GM19397 (cell line): ENCODE measurements at regions not wholly inside any gene's neighbourhood (a gene's known extent, or its start where the extent isn't known, plus 50 kb on each side); places are given as distances from the start of the nearest gene placed in this dataset.
"Not testable (repeated sequence)": the region's sequence is repeated elsewhere in the genome, so short reads cannot be mapped to it uniquely, and the experiment has no call there.

ENCODE experiments used
- ATAC-seq: cut with Tn5 transposase; IDR thresholded peaks from one replicate; pipeline ENCODE4 v1.9.1; 2021; ENCODE audit warnings: mild to moderate bottlenecking, moderate library complexity; ENCODE audit not compliant: unreplicated experiment

GRCh38 chr6:81925201-81925600 lies 172.7 kb upstream of the TENT5A start:
- no peak for ATAC-seq

GRCh38 chr6:81909981-81910900 lies 157.8 kb upstream of the TENT5A start:
- ATAC-seq = no peak

- ATAC-seq = no peak
Observed at GRCh38 chr6:81909162-81909561, 156.7 kb upstream of the TENT5A start.

DNA sequence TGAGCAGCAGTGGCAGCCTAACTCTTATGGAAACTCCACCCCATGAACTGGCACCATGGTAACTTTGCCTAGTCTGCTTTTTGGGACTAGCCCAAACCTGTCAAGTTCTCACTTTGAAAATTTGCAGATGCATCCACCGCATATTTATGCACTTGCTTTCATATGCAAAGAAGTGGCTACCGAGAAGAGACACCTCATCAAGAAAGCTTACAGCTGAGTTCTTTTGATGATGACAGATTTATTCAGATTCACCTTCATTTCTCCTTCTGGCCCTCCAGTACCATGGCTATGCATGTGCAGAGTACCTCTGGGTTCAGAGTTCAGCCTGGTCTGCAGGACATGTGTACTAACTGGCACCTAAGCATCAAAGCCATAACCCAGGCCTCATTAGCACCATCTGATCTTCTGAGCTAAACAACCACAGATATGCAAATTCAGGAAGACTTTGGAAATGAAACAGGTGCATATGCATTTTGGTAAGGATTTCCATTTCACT lies 154.3 kb upstream of the TENT5A start:
- ATAC-seq = peak; percentile 54

GRCh38 chr6:81906041-81906440 lies 153.6 kb upstream of the TENT5A start:
- no peak for ATAC-seq

- ATAC-seq = no peak
Observed at GRCh38 chr6:81901551-81901966, 149.1 kb upstream of the TENT5A start.

DNA sequence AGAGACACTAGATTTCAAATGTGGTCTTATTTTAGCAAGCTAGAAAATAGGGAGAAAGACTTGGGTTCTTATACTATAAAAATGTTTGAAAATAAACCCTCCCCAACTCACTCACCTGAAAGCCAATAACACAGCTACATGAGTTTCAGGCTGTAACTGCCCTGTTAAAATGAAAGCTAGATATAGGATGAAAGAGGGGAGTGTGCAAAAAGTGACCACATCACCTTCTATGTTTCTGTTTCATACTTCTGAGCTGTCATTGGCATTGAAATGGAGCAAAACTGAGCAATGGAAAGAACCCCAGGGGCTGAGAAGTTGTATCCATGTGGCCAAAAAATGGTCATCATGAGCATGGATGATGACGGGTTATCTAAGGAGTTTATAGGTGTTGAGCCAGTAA lies 148.1 kb upstream of the TENT5A start:
- ATAC-seq = peak; percentile 84

DNA sequence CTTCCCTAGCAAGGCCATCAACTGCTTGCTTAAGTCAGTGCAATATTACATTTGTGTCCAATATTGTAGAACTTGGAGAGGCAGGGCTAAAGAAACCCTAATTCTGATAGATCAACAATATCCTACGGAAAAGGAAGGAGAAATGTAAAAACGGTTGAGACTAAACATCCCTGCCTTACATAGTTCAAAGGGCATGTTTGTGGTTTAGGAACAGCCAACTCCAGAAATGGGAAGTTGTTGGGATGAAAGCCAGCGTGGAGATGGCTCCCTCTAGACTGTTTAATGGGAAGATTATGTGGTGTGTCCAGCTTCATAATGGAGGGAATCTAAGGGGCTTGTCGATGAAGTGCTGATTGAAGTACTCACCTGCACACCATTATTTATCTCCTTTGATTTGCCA lies 145.3 kb upstream of the TENT5A start:
- no peak for ATAC-seq

DNA sequence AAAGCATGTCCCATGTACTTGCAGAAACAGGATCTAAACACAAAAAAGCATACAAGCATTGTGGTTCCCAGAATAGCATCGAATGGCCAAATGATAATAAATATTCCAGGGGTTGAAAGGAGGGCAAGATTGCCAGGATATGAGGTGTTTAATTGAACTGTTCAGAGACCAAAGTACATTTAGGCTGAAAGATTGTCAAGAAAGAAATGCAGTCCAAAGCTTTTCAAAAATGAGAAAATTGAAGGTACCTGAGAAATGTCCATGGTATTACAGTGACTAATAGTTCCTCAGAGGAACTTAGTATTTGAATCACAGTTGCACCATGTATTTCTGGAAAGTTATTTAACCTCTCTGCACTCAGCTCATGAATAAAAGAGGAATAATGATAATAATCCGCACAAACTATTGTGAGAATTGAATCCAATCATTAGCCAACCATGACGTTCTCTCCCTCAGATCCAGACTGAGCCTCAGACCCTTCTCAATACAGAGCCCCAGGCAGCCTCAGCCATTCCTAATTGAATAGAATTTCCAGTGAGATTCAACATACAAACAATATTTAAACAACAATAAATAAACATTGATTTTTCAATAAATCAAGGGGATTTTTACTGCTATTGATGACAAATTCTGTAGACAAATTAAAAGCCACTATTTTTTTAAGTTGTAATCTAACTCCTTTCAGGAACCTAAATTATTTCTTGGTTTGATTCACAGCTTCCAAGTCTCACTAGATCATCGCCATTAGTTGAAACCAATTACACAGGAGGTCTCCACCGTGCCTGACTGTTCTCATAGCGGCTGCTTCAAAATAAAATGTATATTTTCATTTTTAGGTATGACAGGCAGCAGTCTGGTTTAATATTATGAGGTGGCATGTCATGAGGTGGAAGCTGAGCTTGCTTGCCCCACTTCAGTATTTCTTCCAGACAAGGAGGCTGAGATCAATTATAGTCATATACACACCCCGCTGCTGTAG lies 144.3 kb upstream of the TENT5A start:
- no peak for ATAC-seq

DNA sequence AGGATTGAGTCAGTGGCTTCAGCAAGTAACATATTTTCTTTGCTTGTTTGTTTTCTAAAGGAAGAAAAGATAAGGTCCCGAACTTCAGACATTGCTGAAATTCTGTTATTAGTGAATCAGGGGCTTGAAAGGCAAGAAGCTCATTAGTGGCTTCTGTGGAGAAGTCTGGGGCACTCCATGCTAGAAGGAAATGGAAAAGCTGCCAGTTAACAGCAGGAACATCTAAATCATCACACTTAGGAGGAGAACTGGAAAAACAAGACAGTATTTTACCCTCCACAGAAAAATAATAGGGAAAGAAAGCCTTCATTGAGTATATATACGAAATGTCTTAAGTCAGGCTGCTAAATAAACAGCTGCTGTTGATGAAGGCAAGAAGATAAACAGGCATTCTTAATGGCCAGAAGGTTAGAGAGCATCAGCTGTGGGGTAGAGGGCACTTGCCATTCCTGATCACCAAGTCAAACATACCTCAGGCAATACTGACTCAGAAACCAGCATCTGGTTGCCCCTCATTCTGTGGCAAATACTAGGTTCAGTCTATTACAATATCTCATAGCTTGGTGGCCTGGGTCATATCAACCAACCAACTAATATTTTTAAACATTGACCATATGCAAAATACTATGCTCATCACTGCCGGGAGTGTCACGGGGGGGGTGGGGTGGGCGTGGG lies 143.2 kb upstream of the TENT5A start:
- no peak for ATAC-seq

DNA sequence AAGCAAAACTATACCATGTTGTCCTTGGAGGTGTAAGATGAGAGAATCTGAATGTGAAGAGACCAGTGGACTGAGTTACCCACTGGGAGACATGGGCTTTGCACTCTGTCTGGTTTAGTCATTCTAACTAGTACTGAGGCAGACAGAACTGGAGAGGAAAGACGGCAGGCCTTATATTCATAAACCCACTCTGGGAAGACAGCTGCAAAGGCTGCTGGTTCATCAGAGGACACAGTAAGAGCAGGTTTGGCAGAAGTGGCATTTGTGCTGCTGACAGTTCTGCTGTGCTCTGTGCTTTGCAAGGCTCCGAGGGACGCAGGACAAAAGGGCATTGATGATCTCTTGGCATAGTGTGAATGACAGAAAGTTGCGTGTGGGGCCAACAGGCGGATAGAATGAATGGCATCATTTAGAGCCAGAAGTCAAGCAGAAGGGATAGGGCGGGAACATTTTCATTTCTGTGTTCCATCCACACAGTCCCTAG lies 142.3 kb upstream of the TENT5A start:
- ATAC-seq = no peak

- ATAC-seq = no peak
Observed at GRCh38 chr6:81894306-81894705, 141.8 kb upstream of the TENT5A start.

DNA sequence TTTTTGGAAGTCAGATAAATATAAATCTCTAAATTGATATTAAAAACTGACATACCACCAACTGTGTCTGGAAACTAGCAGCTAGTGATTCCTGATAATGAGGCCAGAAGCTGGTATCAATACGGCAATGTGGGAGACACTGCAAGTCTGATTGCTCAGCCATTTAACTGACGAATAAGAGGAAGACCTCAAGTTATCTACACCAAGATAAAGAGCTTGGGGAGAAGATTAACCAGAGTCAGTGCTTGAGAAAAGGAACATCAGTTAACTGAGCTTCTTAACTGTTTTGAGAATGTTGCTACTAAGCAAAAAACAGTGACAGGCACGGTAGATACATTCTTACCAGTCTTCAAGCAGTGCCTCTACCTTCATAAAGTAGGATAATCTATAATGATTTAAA lies 140.4 kb upstream of the TENT5A start:
- ATAC-seq = no peak

DNA sequence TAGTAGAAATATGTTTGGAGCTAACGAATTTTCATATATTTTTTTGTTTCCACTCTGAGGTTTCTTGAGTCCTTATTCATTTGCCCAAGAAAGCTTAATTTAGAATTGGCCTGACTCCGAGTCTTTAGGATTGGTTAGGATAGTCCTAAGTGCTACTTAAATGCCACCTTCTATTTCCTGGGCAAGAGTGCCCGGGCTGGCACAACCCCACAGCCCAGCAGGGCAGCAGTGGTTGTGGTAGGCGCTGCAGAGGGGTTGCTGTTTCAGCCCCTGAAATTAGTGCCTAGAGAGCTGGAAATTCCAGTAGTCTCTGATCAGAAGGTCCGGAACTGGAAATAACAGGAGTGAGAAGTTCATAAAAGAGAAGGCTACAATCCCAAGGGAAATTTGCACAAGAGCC lies 139.4 kb upstream of the TENT5A start:
- no peak for ATAC-seq

DNA sequence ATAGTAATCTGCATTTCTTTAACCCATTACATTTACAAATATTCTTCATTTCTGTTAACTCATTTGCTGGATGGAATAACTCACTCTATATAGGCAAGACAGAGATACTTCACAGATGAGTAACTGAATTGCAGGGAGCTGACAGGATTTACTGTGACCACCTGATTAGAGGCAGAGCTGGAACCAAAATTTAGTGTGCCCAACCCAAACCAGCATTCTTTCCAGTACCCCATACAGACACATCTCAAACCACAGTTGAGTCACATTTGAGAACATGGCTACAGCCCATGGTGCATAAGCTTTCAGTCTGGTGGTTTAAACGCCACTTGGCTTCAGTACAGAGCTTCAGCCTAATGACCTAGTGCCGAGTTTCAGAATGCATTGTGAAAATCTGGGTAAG lies 138.4 kb upstream of the TENT5A start:
- no peak for ATAC-seq

GRCh38 chr6:81889377-81890053 lies 137.0 kb upstream of the TENT5A start:
- no peak for ATAC-seq

DNA sequence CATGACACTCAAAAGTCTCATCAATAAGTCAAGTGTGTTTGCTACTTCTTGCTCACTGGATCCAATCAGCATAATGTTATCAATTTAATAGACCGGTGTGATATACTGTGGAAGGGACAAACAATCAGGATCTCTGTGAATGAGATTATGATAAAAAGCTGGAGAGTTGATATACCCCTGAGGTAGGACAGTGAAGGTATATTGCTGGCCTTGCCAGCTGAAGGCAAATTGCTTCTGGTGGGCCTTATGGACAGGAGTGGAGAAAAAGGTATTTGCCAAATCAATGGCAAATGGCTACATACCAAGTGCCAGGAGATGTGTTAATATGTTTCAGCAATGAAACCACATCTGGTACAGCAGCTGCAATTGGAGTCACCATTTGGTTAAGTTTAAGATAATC lies 134.4 kb upstream of the TENT5A start:
- not testable (repeated sequence) for ATAC-seq

- ATAC-seq = no peak
Observed at GRCh38 chr6:81886157-81886556, 133.7 kb upstream of the TENT5A start.

DNA sequence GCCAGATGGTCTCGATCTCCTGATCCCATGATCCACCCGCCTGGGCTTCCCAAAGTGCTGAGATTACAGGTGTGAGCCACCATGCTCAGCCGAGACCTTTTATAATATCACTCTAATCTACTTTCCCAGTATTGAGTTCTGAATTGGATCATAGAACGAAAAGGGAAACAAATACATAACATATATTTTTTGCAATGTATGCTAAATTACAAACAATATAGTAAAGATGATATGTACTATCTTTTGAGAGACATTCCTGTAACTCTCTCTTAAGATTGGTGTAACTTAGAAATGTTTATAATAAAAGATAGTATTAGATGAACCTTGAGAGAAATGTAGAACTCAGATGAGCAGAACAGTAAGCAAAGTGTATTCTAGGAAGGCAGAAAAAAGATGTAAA lies 129.2 kb upstream of the TENT5A start:
- ATAC-seq = no peak

- no peak for ATAC-seq
Observed at GRCh38 chr6:81878479-81878878, 126.0 kb upstream of the TENT5A start.
